ENCODE measurements at regions not wholly inside any gene's neighbourhood (a gene's known extent, or its start where the extent isn't known, plus 50 kb on each side); places are given as distances from the start of the nearest gene placed in this dataset.
"Not testable (repeated sequence)": the region's sequence is repeated elsewhere in the genome, so short reads cannot be mapped to it uniquely, and the experiment has no call there.

GRCh38 chr20:53652859-53653517, 59.3 kb upstream of the ZNF217 start:
- intact Hi-C loops (cut with DNase I), result no loop called here
- DNase-seq (ENCODE audit: low spot score), result no peak

- intact Hi-C loops (cut with DNase I), result no loop called here
- DNase-seq (ENCODE audit: low spot score), result no peak
Observed at GRCh38 chr20:53652090-53652858, 58.6 kb upstream of the ZNF217 start.

GRCh38 chr20:53649493-53649892, 55.9 kb upstream of the ZNF217 start:
- DNase-seq (ENCODE audit: low spot score); intact Hi-C loops (cut with DNase I): not testable (repeated sequence)

GRCh38 chr20:53647286-53647821, 53.7 kb upstream of the ZNF217 start:
- no peak for DNase-seq (ENCODE audit: low spot score)
- intact Hi-C loops (cut with DNase I), result no loop called here

GRCh38 chr20:53646550-53646949, 52.9 kb upstream of the ZNF217 start:
- intact Hi-C loops (cut with DNase I), result no loop called here

GRCh38 chr20:53645582-53645897, 51.9 kb upstream of the ZNF217 start:
- no peak for DNase-seq (ENCODE audit: low spot score)
- intact Hi-C loops (cut with DNase I), result no loop called here

More at GRCh38 chr20:53646550-53646949, 52.9 kb upstream of the ZNF217 start:
- DNase-seq (ENCODE audit: low spot score), result no peak

- intact Hi-C loops (cut with DNase I); DNase-seq (ENCODE audit: low spot score): not testable (repeated sequence)
Observed at GRCh38 chr20:53644108-53644507, 50.5 kb upstream of the ZNF217 start.

All from cardiac septum (tissue), 1 donor.